ENCODE measurements at regions not wholly inside any gene's neighbourhood (a gene's known extent, or its start where the extent isn't known, plus 50 kb on each side); places are given as distances from the start of the nearest gene placed in this dataset.
"Not testable (repeated sequence)": the region's sequence is repeated elsewhere in the genome, so short reads cannot be mapped to it uniquely, and the experiment has no call there.

GRCh38 chr9:62550539-62550938 is 1360.7 kb downstream of the SPATA31A7 start:
- TF ChIP-seq POLR2AphosphoS5, POLR2A (IDR thresholded peaks at IDR 0.05): not testable (repeated sequence)
- TF ChIP-seq CTCF (IDR thresholded peaks at IDR 0.05 in 8 of 11, conservative IDR thresholded peaks at IDR 0.05 in 3 of 11): peak in 2 of 11 experiments; percentile 24 to 44
